Duodenal mucosa (tissue), 2 donors: ENCODE measurements at regions not wholly inside any gene's neighbourhood (a gene's known extent, or its start where the extent isn't known, plus 50 kb on each side); places are given as distances from the start of the nearest gene placed in this dataset.

Experiments
- H3K27ac ChIP-seq: one replicate; pipeline ENCODE4 v1.7.0; 2013; ENCODE audit warnings: low read depth, low read length
- H3K27me3 ChIP-seq, 2 donors: one replicate each; pipeline ENCODE4 v1.7.0; 2013; ENCODE audit warnings: low read length in 2 of 2, control low read depth in 1 of 2; ENCODE audit not compliant: insufficient read depth in 2 of 2, control insufficient read depth in 1 of 2
- H3K36me3 ChIP-seq, 2 donors: one replicate each; pipeline ENCODE4 v1.7.0; 2013; ENCODE audit warnings: low read length in 2 of 2, control low read depth in 1 of 2; ENCODE audit not compliant: insufficient read depth in 2 of 2, control insufficient read depth in 1 of 2
- H3K4me1 ChIP-seq, 2 donors: one replicate each; pipeline ENCODE4 v1.7.0; 2013; ENCODE audit warnings: low read length in 2 of 2, control low read depth in 1 of 2; ENCODE audit not compliant: insufficient read depth in 2 of 2, control insufficient read depth in 1 of 2
- H3K4me3 ChIP-seq, 2 donors: one replicate each; pipeline ENCODE4 v1.7.0; 2013; ENCODE audit warnings: low read length in 2 of 2, low read depth in 1 of 2
- H3K9ac ChIP-seq, 2 donors: one replicate each; pipeline ENCODE4 v1.7.0; 2013; ENCODE audit warnings: low read length in 2 of 2, low read depth in 1 of 2
- H3K9me3 ChIP-seq, 2 donors: one replicate each; pipeline ENCODE4 v1.7.0; 2013; ENCODE audit warnings: low read length in 2 of 2, control low read depth in 1 of 2; ENCODE audit not compliant: control insufficient read depth in 1 of 2

- Histone ChIP-seq H3K36me3 (no peaks in the 10 kb centered on the region), H3K27ac (no peak overlapping the region), H3K9me3 (no peaks in the 10 kb centered on the region), H3K9ac (no peak overlapping the region), H3K27me3 (no peaks in the 10 kb centered on the region), H3K4me1 (peaks cover 0 to 4% of the 10 kb centered on the region in 2 donors), H3K4me3 (no peak overlapping the region)
These were observed 84.6 kb upstream of the KLF13 start for GRCh38 chr15:31241888-31242522.

DNA sequence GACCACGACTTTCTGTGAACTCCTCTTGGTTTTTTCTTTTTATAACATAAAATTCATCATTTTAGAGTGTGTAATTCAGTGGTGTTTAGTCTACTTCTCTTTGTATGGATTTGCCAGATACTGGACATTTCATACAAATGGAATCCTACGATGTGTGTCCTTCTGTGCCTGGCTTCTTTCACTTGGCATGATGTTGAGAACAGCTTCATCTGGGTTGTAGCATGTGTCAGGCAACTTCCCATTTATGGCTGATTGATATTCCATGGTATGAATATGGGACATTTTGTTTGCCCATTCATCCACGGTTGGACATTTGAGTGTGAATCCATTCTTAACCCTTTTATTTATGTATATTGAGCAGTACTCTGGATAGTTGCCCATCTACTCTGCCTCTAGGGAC is 82.7 kb upstream of the KLF13 start:
- peaks cover 0 to 3% of the 10 kb centered on the region in 2 donors for H3K4me1 ChIP-seq
- no peak overlapping the region for H3K9ac ChIP-seq
- no peaks in the 10 kb centered on the region for H3K9me3 ChIP-seq
- H3K36me3 ChIP-seq = no peaks in the 10 kb centered on the region
- no peak overlapping the region for H3K27ac ChIP-seq
- no peak overlapping the region for H3K4me3 ChIP-seq
- no peaks in the 10 kb centered on the region for H3K27me3 ChIP-seq

DNA sequence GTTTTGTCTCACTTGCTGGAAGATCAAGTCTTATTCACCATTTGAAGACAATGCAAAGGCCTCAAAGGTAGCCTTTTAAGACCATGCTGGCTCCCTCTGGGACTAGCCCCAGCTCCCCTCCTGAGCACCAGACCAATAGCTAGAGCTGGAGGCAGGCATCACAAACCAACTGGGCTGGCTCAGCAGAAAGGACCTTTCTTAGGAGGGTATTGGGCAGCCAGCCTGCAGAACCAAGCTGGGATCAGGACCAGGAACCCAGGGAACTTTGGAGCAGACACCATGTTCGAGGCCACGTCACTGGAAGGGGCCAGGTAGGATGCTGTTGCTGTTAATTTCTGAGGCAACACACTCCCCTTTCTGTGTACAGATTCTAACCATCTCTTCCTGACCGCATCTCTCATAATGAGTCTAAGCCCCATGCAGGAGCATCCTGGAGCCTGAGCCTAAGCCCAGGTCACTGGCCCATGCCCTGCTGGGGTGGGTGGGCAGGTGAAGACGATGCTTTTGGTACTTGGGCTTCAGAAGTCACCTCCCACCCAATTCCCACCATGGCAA is 81.4 kb upstream of the KLF13 start:
- H3K27ac ChIP-seq = no peak overlapping the region
- H3K9me3 ChIP-seq = no peaks in the 10 kb centered on the region
- no peak overlapping the region for H3K9ac ChIP-seq
- H3K27me3 ChIP-seq = no peaks in the 10 kb centered on the region
- peaks cover 0 to 3% of the 10 kb centered on the region in 2 donors for H3K4me1 ChIP-seq
- H3K4me3 ChIP-seq = no peak overlapping the region
- H3K36me3 ChIP-seq = no peaks in the 10 kb centered on the region

GRCh38 chr15:31245756-31246155 is 80.9 kb upstream of the KLF13 start:
- H3K27me3 ChIP-seq = no peaks in the 10 kb centered on the region
- H3K9ac ChIP-seq = no peak overlapping the region
- no peaks in the 10 kb centered on the region for H3K9me3 ChIP-seq
- H3K27ac ChIP-seq = no peak overlapping the region
- no peak overlapping the region for H3K4me3 ChIP-seq
- H3K36me3 ChIP-seq = no peaks in the 10 kb centered on the region
- peaks cover 0 to 3% of the 10 kb centered on the region in 2 donors for H3K4me1 ChIP-seq

DNA sequence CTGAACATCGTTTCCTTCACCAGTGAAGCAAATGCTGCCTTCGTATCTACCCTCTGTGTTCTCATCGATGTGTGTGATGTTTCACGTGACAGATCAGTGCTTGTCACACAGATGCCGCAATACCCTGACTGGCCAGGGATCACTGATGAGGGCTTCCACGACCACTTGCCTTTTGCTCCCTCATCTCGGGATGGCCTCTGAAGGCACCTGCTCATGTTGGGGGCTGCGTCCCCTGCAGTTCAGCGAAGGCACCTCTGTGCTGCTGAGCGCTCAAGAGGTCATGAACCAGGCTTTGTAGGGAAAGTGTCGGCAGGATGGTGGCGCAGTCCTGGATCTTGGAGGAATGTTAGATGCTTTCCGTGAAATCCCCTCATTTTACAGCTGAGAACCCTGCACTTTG is 79.2 kb upstream of the KLF13 start:
- H3K9me3 ChIP-seq = no peaks in the 10 kb centered on the region
- H3K4me3 ChIP-seq = no peak overlapping the region
- no peaks in the 10 kb centered on the region for H3K36me3 ChIP-seq
- H3K4me1 ChIP-seq = no peaks in the 10 kb centered on the region
- no peak overlapping the region for H3K27ac ChIP-seq
- H3K27me3 ChIP-seq = no peaks in the 10 kb centered on the region
- no peak overlapping the region for H3K9ac ChIP-seq

- Histone ChIP-seq H3K4me3 (no peak overlapping the region), H3K36me3 (no peaks in the 10 kb centered on the region), H3K27me3 (no peaks in the 10 kb centered on the region), H3K9ac (no peak overlapping the region), H3K9me3 (no peaks in the 10 kb centered on the region), H3K4me1 (no peaks in the 10 kb centered on the region), H3K27ac (no peak overlapping the region)
These were observed 78.4 kb upstream of the KLF13 start for GRCh38 chr15:31248263-31248662.

GRCh38 chr15:31248951-31249350 is 77.7 kb upstream of the KLF13 start:
- H3K27me3 ChIP-seq = no peaks in the 10 kb centered on the region
- H3K4me3 ChIP-seq = no peak overlapping the region
- H3K9me3 ChIP-seq = no peaks in the 10 kb centered on the region
- H3K4me1 ChIP-seq = no peaks in the 10 kb centered on the region
- no peak overlapping the region for H3K9ac ChIP-seq
- no peaks in the 10 kb centered on the region for H3K36me3 ChIP-seq
- H3K27ac ChIP-seq = no peak overlapping the region

GRCh38 chr15:31250033-31250432 is 76.6 kb upstream of the KLF13 start:
- peaks cover 0 to 9% of the 10 kb centered on the region in 2 donors for H3K4me1 ChIP-seq
- no peaks in the 10 kb centered on the region for H3K36me3 ChIP-seq
- H3K4me3 ChIP-seq = no peak overlapping the region
- H3K27me3 ChIP-seq = no peaks in the 10 kb centered on the region
- H3K9me3 ChIP-seq = no peaks in the 10 kb centered on the region
- no peak overlapping the region for H3K9ac ChIP-seq
- no peak overlapping the region for H3K27ac ChIP-seq

GRCh38 chr15:31251165-31251564 is 75.5 kb upstream of the KLF13 start:
- Histone ChIP-seq H3K4me3 (no peak overlapping the region), H3K9ac (no peak overlapping the region), H3K9me3 (no peaks in the 10 kb centered on the region), H3K27ac (no peak overlapping the region), H3K4me1 (peaks cover 3 to 12% of the 10 kb centered on the region in 2 donors), H3K36me3 (no peaks in the 10 kb centered on the region), H3K27me3 (no peaks in the 10 kb centered on the region)

GRCh38 chr15:31252171-31252785 is 74.4 kb upstream of the KLF13 start:
- H3K9me3 ChIP-seq = no peaks in the 10 kb centered on the region
- H3K4me3 ChIP-seq = no peak overlapping the region
- no peak overlapping the region for H3K9ac ChIP-seq
- no peaks in the 10 kb centered on the region for H3K27me3 ChIP-seq
- H3K36me3 ChIP-seq = no peaks in the 10 kb centered on the region
- H3K27ac ChIP-seq = no peak overlapping the region
- H3K4me1 ChIP-seq = peaks cover 7 to 14% of the 10 kb centered on the region in 2 donors
